ENCODE measurements at regions not wholly inside any gene's neighbourhood (a gene's known extent, or its start where the extent isn't known, plus 50 kb on each side); places are given as distances from the start of the nearest gene placed in this dataset.
"Not testable (repeated sequence)": the region's sequence is repeated elsewhere in the genome, so short reads cannot be mapped to it uniquely, and the experiment has no call there.

- TF ChIP-seq POLR2A, POLR2AphosphoS5 (IDR thresholded peaks at IDR 0.05; ENCODE audit: low read depth, low read length): not testable (repeated sequence)
These were observed 123.7 kb upstream of the MTLN start for GRCh38 chr2:110336071-110336470.

Data from GM12891 (cell line).